ENCODE measurements at regions not wholly inside any gene's neighbourhood (a gene's known extent, or its start where the extent isn't known, plus 50 kb on each side); places are given as distances from the start of the nearest gene placed in this dataset.

DNA sequence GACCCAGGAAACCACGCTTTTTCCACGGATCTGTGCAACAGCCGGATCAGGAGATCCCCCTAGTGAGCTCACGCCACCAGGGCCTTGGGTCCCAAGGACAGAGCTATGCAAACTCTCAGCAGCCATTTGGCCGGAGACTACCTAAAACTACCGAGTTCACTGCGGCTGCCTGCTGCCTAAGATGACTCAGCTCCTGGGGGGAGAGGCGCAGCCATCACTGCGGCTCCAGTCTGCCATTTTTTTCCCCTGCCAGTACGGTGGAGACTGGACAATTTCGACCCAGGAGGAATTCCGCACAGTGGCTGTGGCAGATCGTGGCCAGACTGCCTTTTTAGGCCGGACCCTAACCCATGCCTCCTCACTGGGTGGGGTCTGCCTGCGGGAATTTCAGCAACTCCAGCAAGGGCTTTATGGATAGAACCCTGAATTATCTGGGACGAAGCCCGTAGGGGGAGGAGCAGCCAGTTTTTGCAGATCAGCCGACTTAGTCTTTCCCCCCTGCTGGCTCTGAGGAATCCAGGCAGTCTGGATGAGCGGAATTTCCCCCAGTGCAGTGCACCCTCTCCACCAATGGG, 424.9 kb upstream of the UBE2E3 start:
- Histone ChIP-seq H3K27me3 (ENCODE audit: insufficient read depth, low read depth) (no peaks in the 10 kb centered on the region), H3K4me3 (no peak overlapping the region), H4K20me1 (ENCODE audit: insufficient read depth) (no peaks in the 10 kb centered on the region), H3K4me1 (replicated peaks; ENCODE audit: insufficient read depth) (no peaks in the 10 kb centered on the region), H3K9me3 (ENCODE audit: insufficient read depth, low read depth) (no peaks in the 10 kb centered on the region; the same call in 1 of the 2 replicates), H3K36me3 (ENCODE audit: low read depth) (no peaks in the 10 kb centered on the region), H3F3A (ENCODE audit: insufficient read depth, low read depth) (no peaks in the 10 kb centered on the region), H2AFZ (no peak overlapping the region), H3K4me2 (no peak overlapping the region), H3K79me2 (ENCODE audit: low read depth) (no peaks in the 10 kb centered on the region), H3K27ac (no peak overlapping the region), H3K9me2 (ENCODE audit: insufficient read depth) (no peaks in the 10 kb centered on the region)
- CTCF ChIA-PET: no interaction called here
- TF ChIP-seq, protein P1, sequence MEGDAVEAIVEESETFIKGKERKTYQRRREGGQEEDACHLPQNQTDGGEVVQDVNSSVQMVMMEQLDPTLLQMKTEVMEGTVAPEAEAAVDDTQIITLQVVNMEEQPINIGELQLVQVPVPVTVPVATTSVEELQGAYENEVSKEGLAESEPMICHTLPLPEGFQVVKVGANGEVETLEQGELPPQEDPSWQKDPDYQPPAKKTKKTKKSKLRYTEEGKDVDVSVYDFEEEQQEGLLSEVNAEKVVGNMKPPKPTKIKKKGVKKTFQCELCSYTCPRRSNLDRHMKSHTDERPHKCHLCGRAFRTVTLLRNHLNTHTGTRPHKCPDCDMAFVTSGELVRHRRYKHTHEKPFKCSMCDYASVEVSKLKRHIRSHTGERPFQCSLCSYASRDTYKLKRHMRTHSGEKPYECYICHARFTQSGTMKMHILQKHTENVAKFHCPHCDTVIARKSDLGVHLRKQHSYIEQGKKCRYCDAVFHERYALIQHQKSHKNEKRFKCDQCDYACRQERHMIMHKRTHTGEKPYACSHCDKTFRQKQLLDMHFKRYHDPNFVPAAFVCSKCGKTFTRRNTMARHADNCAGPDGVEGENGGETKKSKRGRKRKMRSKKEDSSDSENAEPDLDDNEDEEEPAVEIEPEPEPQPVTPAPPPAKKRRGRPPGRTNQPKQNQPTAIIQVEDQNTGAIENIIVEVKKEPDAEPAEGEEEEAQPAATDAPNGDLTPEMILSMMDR (conservative IDR thresholded peaks at IDR 0.05): no peak
- no peak for TF ChIP-seq EZH2 (IDR thresholded peaks at IDR 0.05; ENCODE audit: low read depth)
- no TSS peak for BruUV-seq (replicated peaks)
- DNase-seq: no peak
- POLR2A ChIA-PET (ENCODE audit: unreplicated experiment): no interaction called here
- intact Hi-C loops (cut with micrococcal nuclease; ENCODE audit: unreplicated experiment): no loop called here

- intact Hi-C loops (cut with micrococcal nuclease; ENCODE audit: unreplicated experiment): no loop called here
- no peaks in the 10 kb centered on the region; the same call in 1 of the 2 replicates for H3K9me3 ChIP-seq (ENCODE audit: insufficient read depth, low read depth)
- no TSS peak for BruUV-seq (replicated peaks)
- no peak overlapping the region for H3K27ac ChIP-seq
- DNase-seq: no peak
- H3K9me2 ChIP-seq (ENCODE audit: insufficient read depth): no peaks in the 10 kb centered on the region
- no peaks in the 10 kb centered on the region for H3F3A ChIP-seq (ENCODE audit: insufficient read depth, low read depth)
- no peak overlapping the region for H3K4me2 ChIP-seq
- H4K20me1 ChIP-seq (ENCODE audit: insufficient read depth): no peaks in the 10 kb centered on the region
- TF ChIP-seq EZH2 (IDR thresholded peaks at IDR 0.05; ENCODE audit: low read depth): no peak
- TF ChIP-seq, protein P1 (conservative IDR thresholded peaks at IDR 0.05): no peak
- no peaks in the 10 kb centered on the region for H3K36me3 ChIP-seq (ENCODE audit: low read depth)
- ChIA-PET CTCF (no interaction called here), POLR2A (ENCODE audit: unreplicated experiment) (interaction anchor here (0.7 kb wide), 1 partner anchor 183 kb away, joined by 6 read pairs; no protein-coding TSS in a partner anchor)
- no peak overlapping the region for H3K4me3 ChIP-seq
- no peak overlapping the region for H2AFZ ChIP-seq
- H3K27me3 ChIP-seq (ENCODE audit: insufficient read depth, low read depth): no peaks in the 10 kb centered on the region
- no peaks in the 10 kb centered on the region for H3K79me2 ChIP-seq (ENCODE audit: low read depth)
- H3K4me1 ChIP-seq (replicated peaks; ENCODE audit: insufficient read depth): no peaks in the 10 kb centered on the region
Measured at GRCh38 chr2:180554330-180554729, 426.1 kb upstream of the UBE2E3 start.

DNA sequence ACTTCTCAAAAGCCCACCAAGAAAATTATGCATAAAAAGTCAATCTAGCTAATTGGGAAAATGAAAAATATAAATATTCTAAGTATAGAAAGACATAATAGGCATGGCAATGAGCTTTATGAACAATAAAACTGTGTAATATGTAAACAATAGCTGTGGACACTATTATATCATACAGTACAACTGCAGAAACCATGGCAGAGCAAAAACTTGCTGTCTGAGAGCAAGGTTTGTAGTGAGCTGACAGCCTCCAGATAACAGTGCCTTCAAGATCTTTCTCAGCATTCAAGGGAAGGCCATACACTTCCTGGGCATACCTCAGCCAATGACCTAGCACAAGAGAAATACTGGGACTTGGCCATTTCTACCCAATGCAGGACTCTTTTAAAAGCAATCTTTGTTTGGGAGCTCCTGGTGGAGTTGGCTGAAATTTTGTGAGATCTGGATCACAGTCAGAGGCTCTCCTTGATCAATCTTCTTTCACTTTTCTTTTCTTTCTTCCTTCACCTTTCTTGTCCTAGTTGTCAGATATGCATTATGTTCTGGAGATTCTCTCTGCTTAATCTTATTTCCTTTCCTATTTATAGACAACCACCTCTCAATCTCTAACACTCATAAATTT, 427.2 kb upstream of the UBE2E3 start:
- Histone ChIP-seq H3K4me2 (no peak overlapping the region), H2AFZ (no peak overlapping the region), H3K9me2 (ENCODE audit: insufficient read depth) (no peaks in the 10 kb centered on the region), H3K4me1 (replicated peaks; ENCODE audit: insufficient read depth) (no peaks in the 10 kb centered on the region), H3K9me3 (ENCODE audit: insufficient read depth, low read depth) (no peaks in the 10 kb centered on the region; the same call in 1 of the 2 replicates), H3F3A (ENCODE audit: insufficient read depth, low read depth) (no peaks in the 10 kb centered on the region), H4K20me1 (ENCODE audit: insufficient read depth) (no peaks in the 10 kb centered on the region), H3K27ac (no peak overlapping the region), H3K79me2 (ENCODE audit: low read depth) (no peaks in the 10 kb centered on the region), H3K36me3 (ENCODE audit: low read depth) (no peaks in the 10 kb centered on the region), H3K4me3 (no peak overlapping the region), H3K27me3 (ENCODE audit: insufficient read depth, low read depth) (no peaks in the 10 kb centered on the region)
- ChIA-PET POLR2A (ENCODE audit: unreplicated experiment) (interaction anchor here (0.6 kb wide), 1 partner anchor 253 kb away, joined by 4 read pairs; no protein-coding TSS in a partner anchor), CTCF (no interaction called here)
- BruUV-seq (replicated peaks): no TSS peak
- DNase-seq: no peak
- intact Hi-C loops (cut with micrococcal nuclease; ENCODE audit: unreplicated experiment): no loop called here
- TF ChIP-seq EZH2 (IDR thresholded peaks at IDR 0.05; ENCODE audit: low read depth): no peak
- TF ChIP-seq, protein P1 (conservative IDR thresholded peaks at IDR 0.05): no peak
